ENCODE measurements at regions not wholly inside any gene's neighbourhood (a gene's known extent, or its start where the extent isn't known, plus 50 kb on each side); places are given as distances from the start of the nearest gene placed in this dataset.

DNA sequence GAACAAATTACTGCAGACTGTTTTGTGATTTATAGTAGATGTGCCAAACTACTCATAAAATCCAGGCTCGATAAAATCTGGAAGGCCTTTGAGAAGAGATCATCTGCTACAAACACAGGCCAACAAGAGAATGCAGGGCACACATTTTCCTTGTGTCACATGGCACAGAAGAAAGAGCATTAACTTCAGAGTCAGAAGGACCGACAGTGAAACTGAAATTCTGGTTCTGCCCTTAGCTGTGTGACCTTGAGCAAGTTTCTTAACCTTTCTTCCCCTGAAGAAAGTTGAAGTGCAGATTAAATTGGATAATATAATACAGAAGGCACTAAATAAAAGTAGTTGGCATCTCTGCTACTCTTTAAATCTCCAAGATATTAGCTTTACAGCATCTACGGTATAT lies 338.4 kb upstream of the IRAK1BP1 start:
- no TSS peak for BruUV-seq (replicated peaks)
- Histone ChIP-seq H3K27me3 (ENCODE audit: insufficient read depth, low read length) (no peaks in the 10 kb centered on the region), H3K4me2 (ENCODE audit: low read length) (no peak overlapping the region), H2AFZ (ENCODE audit: low read depth, low read length, poor library complexity, severe bottlenecking) (no peak overlapping the region), H3K9me3 (ENCODE audit: control insufficient read depth in 1 of 2, insufficient read depth in 1 of 2, low read depth in 1 of 2, low read length in 2 of 2) (no peaks in the 10 kb centered on the region), H3K27ac (ENCODE audit: low read depth, low read length) (no peak overlapping the region), H3K36me3 (ENCODE audit: control insufficient read depth in 1 of 2, insufficient read depth in 2 of 2, low read length in 2 of 2) (no peaks in the 10 kb centered on the region), H3K9me2 (ENCODE audit: insufficient read depth) (no peaks in the 10 kb centered on the region), H3K4me1 (ENCODE audit: control insufficient read depth in 1 of 2, insufficient read depth in 2 of 2, low read length in 2 of 2) (no peaks in the 10 kb centered on the region), H3K4me3 (replicated peaks in 1 of 2; ENCODE audit: low read depth in 1 of 2, low read length in 2 of 2) (no peak overlapping the region), H3K9ac (ENCODE audit: low read length) (no peak overlapping the region), H3K79me2 (ENCODE audit: insufficient read depth, low read length) (no peaks in the 10 kb centered on the region), H4K20me1 (ENCODE audit: insufficient read depth) (no peaks in the 10 kb centered on the region)
- ChIA-PET RAD21 (ENCODE audit: low non-redundant PET in 1 of 2, low total read pairs in 2 of 2, uncharacterized antibody in 2 of 2, unreplicated experiment in 2 of 2) (no interaction called here), CTCF (no interaction called here), POLR2A (no interaction called here)
- DNase-seq (ENCODE audit: low read depth, low spot score) (no peak), ATAC-seq (no peak)
- TF ChIP-seq JUND (IDR thresholded peaks at IDR 0.05) (no peak), CEBPB (IDR thresholded peaks at IDR 0.05; ENCODE audit: low read depth) (no peak), EZH2 (IDR thresholded peaks at IDR 0.05) (no peak), RAD21 (IDR thresholded peaks at IDR 0.05; ENCODE audit: low read depth) (no peak), SP1 (IDR thresholded peaks at IDR 0.05; ENCODE audit: low read depth) (no peak), MAX (IDR thresholded peaks at IDR 0.05) (no peak), POLR2AphosphoS5 (IDR thresholded peaks at IDR 0.05; ENCODE audit: low read depth, low read length) (no peak)
- TF ChIP-seq, protein P1, sequence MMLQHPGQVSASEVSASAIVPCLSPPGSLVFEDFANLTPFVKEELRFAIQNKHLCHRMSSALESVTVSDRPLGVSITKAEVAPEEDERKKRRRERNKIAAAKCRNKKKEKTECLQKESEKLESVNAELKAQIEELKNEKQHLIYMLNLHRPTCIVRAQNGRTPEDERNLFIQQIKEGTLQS (IDR thresholded peaks at IDR 0.05): no peak
- intact Hi-C loops (cut with micrococcal nuclease): no loop called here

DNA sequence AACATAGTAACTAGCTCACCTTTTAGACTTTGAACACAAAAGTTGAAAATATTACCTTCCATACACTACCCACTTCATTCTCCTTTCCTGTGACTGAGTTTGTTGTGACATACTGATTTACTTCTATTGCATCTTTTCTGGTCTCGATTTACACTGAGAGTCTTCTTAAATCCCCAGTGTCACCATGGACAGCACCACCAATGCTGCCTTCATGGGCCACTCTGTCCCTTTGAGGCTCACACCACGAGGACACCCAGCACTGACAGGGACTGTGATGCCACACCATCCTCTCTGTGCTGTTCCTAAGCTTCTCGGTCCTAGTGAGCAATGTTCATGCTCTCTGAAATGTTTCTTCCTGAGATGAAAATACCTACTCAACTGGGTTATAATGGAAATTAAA lies 337.1 kb upstream of the IRAK1BP1 start:
- TF ChIP-seq, protein P1 (IDR thresholded peaks at IDR 0.05): no peak
- TF ChIP-seq REST (IDR thresholded peaks at IDR 0.05; ENCODE audit: low read depth) (peak; percentile 64), CBX3 (IDR thresholded peaks at IDR 0.05; ENCODE audit: low read depth) (no peak), SP1 (IDR thresholded peaks at IDR 0.05; ENCODE audit: low read depth) (no peak), MAX (IDR thresholded peaks at IDR 0.05) (no peak)

More for the DNA sequence above, 337.1 kb upstream of the IRAK1BP1 start:
- intact Hi-C loops (cut with micrococcal nuclease): no loop called here
- Histone ChIP-seq H3K9me3 (ENCODE audit: control insufficient read depth in 1 of 2, insufficient read depth in 1 of 2, low read depth in 1 of 2, low read length in 2 of 2) (no peaks in the 10 kb centered on the region), H3K79me2 (ENCODE audit: insufficient read depth, low read length) (no peaks in the 10 kb centered on the region), H3K27me3 (ENCODE audit: insufficient read depth, low read length) (no peaks in the 10 kb centered on the region), H3K4me2 (ENCODE audit: low read length) (no peak overlapping the region), H3K4me3 (replicated peaks in 1 of 2; ENCODE audit: low read depth in 1 of 2, low read length in 2 of 2) (no peak overlapping the region), H3K9ac (ENCODE audit: low read length) (no peak overlapping the region), H2AFZ (ENCODE audit: low read depth, low read length, poor library complexity, severe bottlenecking) (no peak overlapping the region), H3K36me3 (ENCODE audit: control insufficient read depth in 1 of 2, insufficient read depth in 2 of 2, low read length in 2 of 2) (no peaks in the 10 kb centered on the region), H3K27ac (ENCODE audit: low read depth, low read length) (no peak overlapping the region), H4K20me1 (ENCODE audit: insufficient read depth) (no peaks in the 10 kb centered on the region), H3K4me1 (ENCODE audit: control insufficient read depth in 1 of 2, insufficient read depth in 2 of 2, low read length in 2 of 2) (no peaks in the 10 kb centered on the region), H3K9me2 (ENCODE audit: insufficient read depth) (no peaks in the 10 kb centered on the region)
- DNase-seq (ENCODE audit: low read depth, low spot score) (no peak), ATAC-seq (no peak)
- ChIA-PET CTCF (no interaction called here), RAD21 (ENCODE audit: low non-redundant PET in 1 of 2, low total read pairs in 2 of 2, uncharacterized antibody in 2 of 2, unreplicated experiment in 2 of 2) (no interaction called here), POLR2A (no interaction called here)
- BruUV-seq (replicated peaks): no TSS peak
